Activated B cell treated with CpG ODN at 0.5 μM for 24 hours (primary cell): ENCODE measurements at regions not wholly inside any gene's neighbourhood (a gene's known extent, or its start where the extent isn't known, plus 50 kb on each side); places are given as distances from the start of the nearest gene placed in this dataset.

ENCODE experiments used
- ATAC-seq: fragments of 200-7000 bp; cut with Tn5 transposase; one replicate; pipeline ENCODE4 v1.10.0; 2021; ENCODE audit warnings: low read depth, mild to moderate bottlenecking, moderate library complexity
- CTCF ChIA-PET: fragments of 350-600 bp; sonication (Branson Sonifier 250); formaldehyde crosslinking; loops from one replicate; lab custom pipeline; 2021; ENCODE audit warnings: antibody characterized with exemption; lab: Charles Lee
- POLR2A ChIA-PET: fragments of 350-600 bp; sonication (Branson Sonifier 250); formaldehyde crosslinking; loops from one replicate; lab custom pipeline; 2021; ENCODE audit warnings: antibody characterized with exemption; lab: Charles Lee
- DNase-seq: peaks from one replicate; pipeline ENCODE4 v3.0.0; 2022
- H3K27ac Mint-ChIP-seq: one replicate; pipeline ENCODE4 v1.8.0; 2020; ENCODE audit warnings: mixed read lengths
- H3K27me3 Mint-ChIP-seq: one replicate; pipeline ENCODE4 v1.8.0; 2021; ENCODE audit warnings: mixed read lengths
- H3K36me3 Mint-ChIP-seq: one replicate; pipeline ENCODE4 v1.8.0; 2021; ENCODE audit warnings: low read depth, mixed read lengths
- H3K4me1 Mint-ChIP-seq: one replicate; pipeline ENCODE4 v1.8.0; 2021; ENCODE audit warnings: mixed read lengths
- H3K4me3 Mint-ChIP-seq: one replicate; pipeline ENCODE4 v1.8.0; 2020; ENCODE audit warnings: mild to moderate bottlenecking, mixed read lengths
- H3K9me3 Mint-ChIP-seq: one replicate; pipeline ENCODE4 v1.8.0; 2020; ENCODE audit warnings: mixed read lengths
- intact Hi-C: fragments of 100-400 bp; cut with micrococcal nuclease; formaldehyde crosslinking; loops from one replicate; pipeline ENCODE4 v1.15.1; 2024
- TF ChIP-seq, protein P1 (sequence below): fragments of 200-600 bp; IDR thresholded peaks from one replicate; pipeline ENCODE4 v1.8.0; 2022; ENCODE audit warnings: antibody characterized with exemption, mild to moderate bottlenecking

- H3K27me3 Mint-ChIP-seq, result no peaks in the 10 kb centered on the region
- ChIA-PET CTCF (no interaction called here), POLR2A (no interaction called here)
- no peaks in the 10 kb centered on the region for H3K36me3 Mint-ChIP-seq
- TF ChIP-seq, protein P1, sequence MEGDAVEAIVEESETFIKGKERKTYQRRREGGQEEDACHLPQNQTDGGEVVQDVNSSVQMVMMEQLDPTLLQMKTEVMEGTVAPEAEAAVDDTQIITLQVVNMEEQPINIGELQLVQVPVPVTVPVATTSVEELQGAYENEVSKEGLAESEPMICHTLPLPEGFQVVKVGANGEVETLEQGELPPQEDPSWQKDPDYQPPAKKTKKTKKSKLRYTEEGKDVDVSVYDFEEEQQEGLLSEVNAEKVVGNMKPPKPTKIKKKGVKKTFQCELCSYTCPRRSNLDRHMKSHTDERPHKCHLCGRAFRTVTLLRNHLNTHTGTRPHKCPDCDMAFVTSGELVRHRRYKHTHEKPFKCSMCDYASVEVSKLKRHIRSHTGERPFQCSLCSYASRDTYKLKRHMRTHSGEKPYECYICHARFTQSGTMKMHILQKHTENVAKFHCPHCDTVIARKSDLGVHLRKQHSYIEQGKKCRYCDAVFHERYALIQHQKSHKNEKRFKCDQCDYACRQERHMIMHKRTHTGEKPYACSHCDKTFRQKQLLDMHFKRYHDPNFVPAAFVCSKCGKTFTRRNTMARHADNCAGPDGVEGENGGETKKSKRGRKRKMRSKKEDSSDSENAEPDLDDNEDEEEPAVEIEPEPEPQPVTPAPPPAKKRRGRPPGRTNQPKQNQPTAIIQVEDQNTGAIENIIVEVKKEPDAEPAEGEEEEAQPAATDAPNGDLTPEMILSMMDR, result no peak
- no peaks in the 10 kb centered on the region for H3K9me3 Mint-ChIP-seq
- ATAC-seq (no peak), DNase-seq (no peak)
- H3K4me3 Mint-ChIP-seq, result no peak overlapping the region
- H3K4me1 Mint-ChIP-seq, result no peaks in the 10 kb centered on the region
- H3K27ac Mint-ChIP-seq, result no peak overlapping the region
- intact Hi-C loops, result no loop called here
Observed at GRCh38 chr4:180448306-180448705, 1794.9 kb upstream of the TENM3 start.

DNA sequence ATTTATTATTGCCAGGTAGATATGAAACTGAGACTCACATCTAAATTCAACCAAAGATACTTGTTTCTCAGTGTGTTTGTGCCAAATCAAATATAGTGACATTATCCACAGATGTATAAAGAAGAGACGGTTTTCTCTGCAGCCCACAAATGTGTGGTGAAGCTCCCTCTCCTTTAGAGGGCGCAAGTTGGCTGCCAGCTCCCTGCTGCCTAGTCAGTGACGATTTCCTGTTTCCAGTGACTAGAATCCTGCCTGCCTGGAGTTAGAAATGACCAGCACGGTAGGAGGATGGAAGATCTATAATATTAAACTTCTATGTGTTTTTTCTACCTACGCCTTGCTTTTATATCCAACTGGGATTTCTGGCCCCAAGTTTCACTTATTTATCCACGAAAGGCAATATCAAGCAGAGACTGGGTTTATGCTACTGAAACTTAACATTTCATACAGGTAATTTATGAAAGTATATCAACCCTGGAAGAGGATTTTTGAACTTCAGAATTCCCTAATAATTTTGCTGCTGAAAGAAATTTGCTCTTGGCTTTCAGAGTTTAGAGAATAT is 1793.7 kb upstream of the TENM3 start:
- intact Hi-C loops, result no loop called here
- Mint-ChIP-seq H3K9me3 (no peaks in the 10 kb centered on the region), H3K27me3 (no peaks in the 10 kb centered on the region), H3K36me3 (no peaks in the 10 kb centered on the region), H3K27ac (no peak overlapping the region), H3K4me3 (no peak overlapping the region), H3K4me1 (no peaks in the 10 kb centered on the region)
- DNase-seq, result no peak
- ChIA-PET CTCF (no interaction called here), POLR2A (no interaction called here)
- ATAC-seq, result no peak
- TF ChIP-seq, protein P1, result no peak

DNA sequence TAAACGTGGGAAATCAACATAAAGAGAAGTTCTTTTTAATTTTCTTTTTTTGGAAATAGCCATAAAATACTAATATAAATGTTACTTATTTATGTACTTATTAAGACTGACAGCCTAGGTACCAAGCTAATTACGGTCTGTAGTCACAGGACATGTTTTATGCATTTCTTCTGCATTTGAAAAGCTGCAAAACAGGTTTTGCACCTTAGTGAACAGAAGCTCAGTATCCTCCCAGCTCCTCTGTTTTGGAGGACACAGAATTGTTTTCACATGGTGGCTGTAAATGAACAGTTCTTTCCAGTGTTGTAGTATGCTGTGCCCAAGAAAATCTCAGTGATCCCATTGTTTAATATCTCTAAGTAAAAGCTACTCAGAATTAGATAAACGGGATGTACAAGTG is 1788.0 kb upstream of the TENM3 start:
- intact Hi-C loops, result no loop called here
- ChIA-PET POLR2A (no interaction called here), CTCF (no interaction called here)
- Mint-ChIP-seq H3K4me1 (no peaks in the 10 kb centered on the region), H3K4me3 (no peak overlapping the region), H3K27ac (no peak overlapping the region), H3K27me3 (no peaks in the 10 kb centered on the region), H3K36me3 (no peaks in the 10 kb centered on the region), H3K9me3 (no peaks in the 10 kb centered on the region)
- TF ChIP-seq, protein P1, result no peak
- no peak for ATAC-seq
- no peak for DNase-seq

- intact Hi-C loops, result no loop called here
- Mint-ChIP-seq H3K9me3 (no peaks in the 10 kb centered on the region), H3K27ac (no peak overlapping the region), H3K27me3 (no peaks in the 10 kb centered on the region), H3K4me1 (no peaks in the 10 kb centered on the region), H3K36me3 (no peaks in the 10 kb centered on the region), H3K4me3 (no peak overlapping the region)
- ChIA-PET POLR2A (no interaction called here), CTCF (no interaction called here)
- DNase-seq (no peak), ATAC-seq (no peak)
- TF ChIP-seq, protein P1, result no peak
Observed at GRCh38 chr4:180456928-180457327, 1786.3 kb upstream of the TENM3 start.

DNA sequence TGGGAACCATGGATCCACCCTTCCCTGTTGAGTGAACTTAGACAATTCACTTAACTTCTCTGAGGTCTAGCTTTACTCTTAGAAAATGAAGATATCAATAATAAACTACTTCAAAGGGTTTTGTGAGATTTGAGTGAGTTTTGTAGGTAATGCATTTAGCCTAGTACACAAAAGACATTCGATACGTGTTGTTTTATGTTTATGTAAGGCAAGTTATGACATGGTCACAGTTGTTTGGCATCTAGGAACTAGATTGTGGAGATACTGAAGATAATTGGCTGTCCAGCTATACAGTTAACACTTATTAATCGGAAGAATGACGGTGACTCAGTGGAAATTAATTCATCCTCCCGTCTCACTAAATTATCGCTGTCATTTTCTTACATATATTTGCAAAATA is 1781.1 kb upstream of the TENM3 start:
- CTCF ChIA-PET, result no interaction called here
- no peak for DNase-seq

More for the DNA sequence above, 1781.1 kb upstream of the TENM3 start:
- intact Hi-C loops, result no loop called here
- TF ChIP-seq, protein P1, result no peak
- Mint-ChIP-seq H3K4me3 (no peak overlapping the region), H3K4me1 (no peaks in the 10 kb centered on the region), H3K9me3 (peaks cover 3% of the 10 kb centered on the region), H3K36me3 (no peaks in the 10 kb centered on the region), H3K27me3 (no peaks in the 10 kb centered on the region), H3K27ac (no peak overlapping the region)
- POLR2A ChIA-PET, result no interaction called here
- ATAC-seq, result no peak
